ENCODE measurements at regions not wholly inside any gene's neighbourhood (a gene's known extent, or its start where the extent isn't known, plus 50 kb on each side); places are given as distances from the start of the nearest gene placed in this dataset.

DNA sequence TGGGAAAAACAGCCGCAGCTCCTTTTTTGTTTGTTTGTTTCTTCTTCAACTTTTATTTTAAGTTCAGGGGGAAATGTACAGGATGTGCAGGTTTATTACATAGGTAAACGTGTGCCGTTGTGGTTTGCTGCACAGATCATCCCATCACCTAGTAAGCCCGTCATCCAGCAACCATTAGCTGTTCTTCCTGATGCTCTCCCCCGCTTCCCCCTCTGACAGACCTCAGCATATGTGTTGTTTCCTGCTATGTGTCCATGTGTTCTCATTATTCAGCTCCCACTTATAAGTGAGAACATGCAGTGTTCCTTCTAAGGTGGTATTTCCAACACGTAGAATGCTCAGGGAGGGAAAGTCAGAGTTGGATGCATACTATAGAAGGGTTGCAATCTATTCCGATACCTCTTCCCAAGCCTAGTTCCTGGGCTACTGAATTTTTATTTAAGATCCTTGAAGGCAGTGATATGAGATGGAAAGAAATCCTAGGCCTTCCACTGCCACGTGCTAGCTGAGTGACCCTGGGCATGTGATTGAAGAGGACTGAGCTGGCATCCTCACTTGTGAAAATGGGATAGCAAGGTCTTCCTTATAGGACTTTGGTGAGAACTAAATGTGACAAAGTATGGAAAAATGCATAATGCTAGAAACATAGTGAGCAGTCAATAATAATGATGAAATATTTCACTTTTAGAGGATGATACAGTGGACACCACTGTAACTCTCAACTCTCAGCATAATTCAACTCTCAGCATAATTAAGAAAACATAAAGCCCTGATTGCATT lies 278.5 kb downstream of the REEP3 start:
- TF ChIP-seq, protein P1, sequence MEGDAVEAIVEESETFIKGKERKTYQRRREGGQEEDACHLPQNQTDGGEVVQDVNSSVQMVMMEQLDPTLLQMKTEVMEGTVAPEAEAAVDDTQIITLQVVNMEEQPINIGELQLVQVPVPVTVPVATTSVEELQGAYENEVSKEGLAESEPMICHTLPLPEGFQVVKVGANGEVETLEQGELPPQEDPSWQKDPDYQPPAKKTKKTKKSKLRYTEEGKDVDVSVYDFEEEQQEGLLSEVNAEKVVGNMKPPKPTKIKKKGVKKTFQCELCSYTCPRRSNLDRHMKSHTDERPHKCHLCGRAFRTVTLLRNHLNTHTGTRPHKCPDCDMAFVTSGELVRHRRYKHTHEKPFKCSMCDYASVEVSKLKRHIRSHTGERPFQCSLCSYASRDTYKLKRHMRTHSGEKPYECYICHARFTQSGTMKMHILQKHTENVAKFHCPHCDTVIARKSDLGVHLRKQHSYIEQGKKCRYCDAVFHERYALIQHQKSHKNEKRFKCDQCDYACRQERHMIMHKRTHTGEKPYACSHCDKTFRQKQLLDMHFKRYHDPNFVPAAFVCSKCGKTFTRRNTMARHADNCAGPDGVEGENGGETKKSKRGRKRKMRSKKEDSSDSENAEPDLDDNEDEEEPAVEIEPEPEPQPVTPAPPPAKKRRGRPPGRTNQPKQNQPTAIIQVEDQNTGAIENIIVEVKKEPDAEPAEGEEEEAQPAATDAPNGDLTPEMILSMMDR (IDR thresholded peaks at IDR 0.05) = no peak
- no peak for TF ChIP-seq POLR2A (IDR thresholded peaks at IDR 0.05)
- no peak for DNase-seq
- Histone ChIP-seq H3K27me3 (no peaks in the 10 kb centered on the region), H3K9me3 (no peaks in the 10 kb centered on the region), H3K27ac (peak overlapping the region in 1 of 4 donors; percentile 46), H3K36me3 (no peaks in the 10 kb centered on the region), H3K4me1 (no peaks in the 10 kb centered on the region), H3K4me3 (no peak overlapping the region)

DNA sequence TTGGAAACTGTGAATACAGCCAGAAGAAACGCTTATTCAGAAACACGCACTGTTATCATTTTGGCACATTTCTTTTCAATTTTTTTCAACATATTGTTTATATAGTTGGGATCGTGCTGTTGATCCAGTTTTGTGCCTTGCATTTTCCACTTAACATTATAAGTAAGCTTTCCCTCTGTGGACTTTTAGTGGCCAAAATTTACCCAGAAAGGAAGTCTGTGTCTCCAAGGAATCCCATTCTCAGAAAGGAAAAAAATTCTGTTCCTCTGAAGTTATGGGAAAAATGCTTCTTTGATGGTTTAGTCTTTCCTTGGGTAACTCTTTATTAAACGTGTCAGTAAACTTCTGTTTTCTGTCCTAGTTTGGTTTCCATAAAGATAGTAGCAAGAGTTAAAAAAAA lies 280.0 kb downstream of the REEP3 start:
- TF ChIP-seq, protein P1 (IDR thresholded peaks at IDR 0.05) = no peak
- Histone ChIP-seq H3K27me3 (no peaks in the 10 kb centered on the region), H3K9me3 (no peaks in the 10 kb centered on the region), H3K27ac (no peak overlapping the region), H3K4me1 (no peaks in the 10 kb centered on the region), H3K4me3 (no peak overlapping the region), H3K36me3 (no peaks in the 10 kb centered on the region)
- DNase-seq = no peak

DNA sequence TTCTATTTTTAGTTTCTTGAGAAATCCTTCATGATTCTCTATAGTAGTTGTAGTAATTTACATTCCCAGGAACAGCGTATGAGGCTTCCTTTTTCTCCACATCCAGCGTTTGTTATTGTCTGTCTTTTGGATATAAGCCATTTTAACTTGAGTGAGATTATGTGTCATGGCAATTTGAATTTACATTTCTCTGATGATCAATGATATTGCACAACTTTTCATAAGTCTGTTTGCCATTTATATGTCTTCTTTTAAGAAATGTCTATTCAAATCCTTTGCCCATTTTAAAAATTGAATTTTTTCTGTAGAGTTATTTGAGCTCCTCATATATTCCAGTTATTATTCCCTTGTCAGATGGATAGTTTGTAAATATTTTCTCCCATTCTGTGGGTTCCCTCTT lies 285.1 kb downstream of the REEP3 start:
- Histone ChIP-seq H3K4me1 (no peaks in the 10 kb centered on the region), H3K36me3 (no peaks in the 10 kb centered on the region), H3K4me3 (no peak overlapping the region), H3K27me3 (no peaks in the 10 kb centered on the region), H3K9me3 (no peaks in the 10 kb centered on the region), H3K27ac (no peak overlapping the region)
- no peak for DNase-seq
- TF ChIP-seq, protein P1 (IDR thresholded peaks at IDR 0.05) = no peak
- TF ChIP-seq POLR2A (IDR thresholded peaks at IDR 0.05) = no peak

DNA sequence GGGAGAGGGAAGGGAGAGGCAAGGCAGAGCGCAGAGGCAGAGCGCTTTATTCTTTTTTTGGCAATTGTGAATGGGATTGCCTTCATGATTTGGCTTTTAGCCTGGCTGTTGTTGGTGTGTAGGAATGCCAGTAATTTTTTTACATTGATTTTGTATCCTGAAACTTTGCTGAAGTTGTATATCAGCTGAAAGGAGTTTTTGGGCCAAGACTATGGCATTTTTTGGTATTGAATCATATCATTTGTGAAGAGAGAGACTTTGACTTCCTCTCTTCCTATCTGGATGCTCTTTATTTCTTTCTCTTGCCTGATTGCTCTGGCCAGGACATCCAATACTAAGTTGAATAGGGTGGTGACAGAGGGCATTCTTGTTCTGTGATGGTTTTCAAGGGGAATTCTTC lies 291.3 kb downstream of the REEP3 start:
- Histone ChIP-seq H3K9me3 (no peaks in the 10 kb centered on the region), H3K36me3 (no peaks in the 10 kb centered on the region), H3K27me3 (no peaks in the 10 kb centered on the region), H3K27ac (no peak overlapping the region), H3K4me3 (no peak overlapping the region), H3K4me1 (no peaks in the 10 kb centered on the region)
- DNase-seq = no peak
- TF ChIP-seq POLR2A (IDR thresholded peaks at IDR 0.05) = no peak
- TF ChIP-seq, protein P1 (IDR thresholded peaks at IDR 0.05) = no peak

DNA sequence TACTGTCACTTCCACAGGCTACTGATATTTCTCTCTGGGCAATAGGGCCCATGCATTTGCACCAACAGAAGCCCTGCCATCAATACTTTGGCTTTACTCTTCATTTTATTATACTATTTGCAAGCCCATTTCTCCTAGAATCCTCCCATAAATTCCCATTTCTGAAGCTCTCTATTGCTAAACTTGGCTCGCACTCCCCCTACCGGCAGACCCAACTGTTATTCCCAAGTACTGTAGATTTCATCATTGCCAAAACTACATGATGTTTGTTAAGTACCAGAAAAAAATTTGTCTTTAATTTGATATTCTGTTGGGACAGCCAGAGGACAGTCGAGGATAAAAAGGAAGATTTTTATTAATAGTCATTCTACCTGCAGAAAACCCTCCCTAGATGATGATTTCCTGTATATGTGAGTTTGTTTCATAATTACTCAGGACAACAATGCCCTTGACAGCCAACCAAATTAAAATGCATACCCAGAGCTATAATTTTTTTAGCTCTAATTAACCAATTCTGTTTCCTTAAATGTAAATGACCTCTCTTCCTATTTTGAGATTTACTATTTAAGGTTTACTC lies 298.6 kb downstream of the REEP3 start:
- TF ChIP-seq, protein P1 (IDR thresholded peaks at IDR 0.05) = peak in 5 of 6 experiments; percentile 22 to 68 (median 61)
- TF ChIP-seq POLR2A (IDR thresholded peaks at IDR 0.05) = no peak

More for the DNA sequence above, 298.6 kb downstream of the REEP3 start:
- peak; percentile 31 to 82 (median 65) for DNase-seq
- H3K4me1 ChIP-seq = no peaks in the 10 kb centered on the region
- H3K9me3 ChIP-seq = no peaks in the 10 kb centered on the region
- H3K27ac ChIP-seq = no peak overlapping the region
- no peaks in the 10 kb centered on the region for H3K36me3 ChIP-seq
- H3K4me3 ChIP-seq = no peak overlapping the region
- no peaks in the 10 kb centered on the region for H3K27me3 ChIP-seq

Data from Peyer's patch (tissue), 4 donors.